Kidney (tissue), 13 donors: ENCODE measurements at regions not wholly inside any gene's neighbourhood (a gene's known extent, or its start where the extent isn't known, plus 50 kb on each side); places are given as distances from the start of the nearest gene placed in this dataset.

ENCODE experiments used
- DNase-seq, 5 donors: peaks; one replicate each; pipeline ENCODE4 v3.0.0-alpha.2; 2013 to 2020
- FAIRE-seq: peaks from 2 replicates; lab custom pipeline; 2012; peaks lifted over from hg19 to GRCh38; lab: Jason Lieb, UNC
- H3K27ac ChIP-seq, 2 donors: one replicate each; pipeline ENCODE4 v1.7.0; 2013; ENCODE audit warnings: low read depth in 2 of 2, low read length in 2 of 2, inconsistent platforms in 1 of 2
- H3K27me3 ChIP-seq: one replicate; pipeline ENCODE4 v1.7.1; 2013; ENCODE audit warnings: low read length, inconsistent platforms; ENCODE audit not compliant: control insufficient read depth, insufficient read depth
- H3K36me3 ChIP-seq, 3 donors: one replicate each; pipeline versions ENCODE4 v1.7.0 to v1.7.1; 2013; ENCODE audit warnings: low read length in 3 of 3, control low read depth in 1 of 3, inconsistent platforms in 1 of 3; ENCODE audit not compliant: insufficient read depth in 3 of 3, control insufficient read depth in 2 of 3
- H3K4me1 ChIP-seq, 3 donors: one replicate each; pipeline versions ENCODE4 v1.7.0 to v1.7.1; 2013; ENCODE audit warnings: low read length in 3 of 3, inconsistent platforms in 1 of 3, low read depth in 1 of 3; ENCODE audit not compliant: control insufficient read depth in 2 of 3, insufficient read depth in 2 of 3
- H3K4me3 ChIP-seq, 3 donors: one replicate each; pipeline versions ENCODE4 v1.7.0 to v1.8.1; 2013; ENCODE audit warnings: low read length in 3 of 3, control low read depth in 1 of 3, inconsistent platforms in 1 of 3
- H3K9ac ChIP-seq, 3 donors: one replicate each; pipeline versions ENCODE4 v1.7.0 to v1.7.1; 2013; ENCODE audit warnings: low read length in 3 of 3, control low read depth in 1 of 3, inconsistent platforms in 1 of 3
- H3K9me3 ChIP-seq, 3 donors: one replicate each; pipeline versions ENCODE4 v1.7.0 to v1.7.1; 2013; ENCODE audit warnings: low read length in 3 of 3, control low read depth in 1 of 3, inconsistent platforms in 1 of 3; ENCODE audit not compliant: control insufficient read depth in 2 of 3, insufficient read depth in 1 of 3
- intact Hi-C: fragments of 100-400 bp; cut with DNase I; formaldehyde crosslinking; loops from one replicate; pipeline ENCODE4 v1.11.1; 2022
- TF ChIP-seq, protein P1 (sequence below): IDR thresholded peaks from 3 replicates; pipeline ENCODE4 v1.5.1; 2012; ENCODE audit warnings: mild to moderate bottlenecking, moderate library complexity, borderline replicate concordance; ENCODE audit not compliant: insufficient read depth; ENCODE audit errors: extremely low read depth
- donor health status: control.
- donor health status: control.
- donor health status: control.
- donor health status: control.
- donor health status: control.
- donor health status: DM: yes; HTN: yes; CAD: no.
- donor health status: Normal renal cell carcinoma (clear cell type).

DNA sequence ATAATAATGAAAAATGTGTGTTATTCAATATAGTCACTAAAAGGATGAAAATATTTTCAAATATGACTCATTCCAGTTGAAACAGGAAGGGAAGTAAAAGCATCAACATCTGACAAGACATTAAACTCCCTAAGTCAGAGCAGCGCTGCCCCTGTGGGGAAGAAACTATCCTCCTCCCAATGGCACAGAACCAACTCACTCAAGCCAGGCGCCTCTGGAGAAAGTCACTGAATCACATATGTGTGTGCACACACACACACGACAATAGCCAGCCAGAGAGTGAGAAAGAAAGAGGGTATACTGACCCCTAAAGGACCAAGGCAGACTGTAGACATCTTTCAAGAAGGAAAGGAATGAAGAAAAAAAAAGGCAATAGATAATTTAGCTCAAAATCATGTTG, 126.9 kb downstream of the SETD4 start:
- H3K4me3 ChIP-seq, result no peak overlapping the region
- H3K4me1 ChIP-seq, result no peaks in the 10 kb centered on the region
- H3K9me3 ChIP-seq, result no peaks in the 10 kb centered on the region
- no peak overlapping the region for H3K9ac ChIP-seq
- no peaks in the 10 kb centered on the region for H3K27me3 ChIP-seq
- H3K27ac ChIP-seq, result no peak overlapping the region
- DNase-seq (peak in 3 of 5 donors; percentile 18 to 84 (median 55)), FAIRE-seq (peak; percentile 23)
- TF ChIP-seq, protein P1, sequence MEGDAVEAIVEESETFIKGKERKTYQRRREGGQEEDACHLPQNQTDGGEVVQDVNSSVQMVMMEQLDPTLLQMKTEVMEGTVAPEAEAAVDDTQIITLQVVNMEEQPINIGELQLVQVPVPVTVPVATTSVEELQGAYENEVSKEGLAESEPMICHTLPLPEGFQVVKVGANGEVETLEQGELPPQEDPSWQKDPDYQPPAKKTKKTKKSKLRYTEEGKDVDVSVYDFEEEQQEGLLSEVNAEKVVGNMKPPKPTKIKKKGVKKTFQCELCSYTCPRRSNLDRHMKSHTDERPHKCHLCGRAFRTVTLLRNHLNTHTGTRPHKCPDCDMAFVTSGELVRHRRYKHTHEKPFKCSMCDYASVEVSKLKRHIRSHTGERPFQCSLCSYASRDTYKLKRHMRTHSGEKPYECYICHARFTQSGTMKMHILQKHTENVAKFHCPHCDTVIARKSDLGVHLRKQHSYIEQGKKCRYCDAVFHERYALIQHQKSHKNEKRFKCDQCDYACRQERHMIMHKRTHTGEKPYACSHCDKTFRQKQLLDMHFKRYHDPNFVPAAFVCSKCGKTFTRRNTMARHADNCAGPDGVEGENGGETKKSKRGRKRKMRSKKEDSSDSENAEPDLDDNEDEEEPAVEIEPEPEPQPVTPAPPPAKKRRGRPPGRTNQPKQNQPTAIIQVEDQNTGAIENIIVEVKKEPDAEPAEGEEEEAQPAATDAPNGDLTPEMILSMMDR, result no peak
- intact Hi-C loops, result no loop called here
- H3K36me3 ChIP-seq, result no peaks in the 10 kb centered on the region

DNA sequence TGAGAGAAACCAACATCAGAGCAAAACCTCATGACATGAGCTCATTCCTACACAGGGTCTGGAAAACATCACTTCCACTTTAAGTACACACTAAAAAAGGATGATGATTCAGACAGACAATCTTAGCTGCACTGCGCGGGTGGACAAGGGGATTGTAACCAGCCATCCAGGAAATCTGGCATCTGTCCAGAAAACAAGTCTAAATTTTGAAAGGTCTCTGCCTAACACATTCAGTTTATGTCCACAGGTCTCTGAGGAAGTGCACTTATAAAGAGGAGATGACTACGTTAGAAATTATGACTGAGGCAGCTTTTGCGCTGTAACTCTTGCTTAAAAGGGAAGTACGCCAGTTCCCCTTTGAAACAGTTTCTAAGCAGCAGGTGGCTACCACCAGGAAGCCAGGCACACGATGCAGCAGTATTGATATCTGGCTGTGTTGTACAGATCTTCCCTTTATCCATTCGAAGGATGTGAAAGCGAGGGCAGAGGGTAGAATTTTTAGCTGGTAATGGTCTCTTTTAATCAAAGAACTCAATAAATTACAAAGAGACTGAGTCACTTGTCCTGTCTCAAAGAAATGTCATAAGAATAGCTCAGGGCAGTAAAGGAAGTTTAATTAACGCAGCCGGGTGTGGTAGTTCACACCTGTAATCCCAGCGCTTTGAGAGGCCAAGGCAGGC, 128.0 kb downstream of the SETD4 start:
- no peak overlapping the region for H3K9ac ChIP-seq

DNA sequence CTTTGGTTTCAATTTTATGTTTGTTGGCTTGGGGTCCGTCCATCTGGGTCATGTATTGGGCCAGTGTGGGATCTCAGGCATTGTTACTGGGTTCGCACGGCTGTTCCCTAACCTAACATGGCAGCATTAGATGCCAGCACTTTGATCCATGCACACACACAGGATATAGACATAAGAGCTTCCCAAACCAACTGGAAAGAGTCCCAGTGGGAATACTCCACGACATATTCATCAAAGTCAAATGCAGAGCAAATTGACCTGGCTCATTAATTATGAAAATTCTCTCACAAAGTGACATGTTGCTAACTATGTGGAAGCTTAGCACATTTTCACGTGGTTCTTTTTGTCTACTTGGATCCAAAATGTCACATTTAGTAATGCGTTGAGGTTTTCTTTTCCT, 130.4 kb downstream of the SETD4 start:
- no peaks in the 10 kb centered on the region for H3K9me3 ChIP-seq
- H3K27me3 ChIP-seq, result no peaks in the 10 kb centered on the region
- no peaks in the 10 kb centered on the region for H3K36me3 ChIP-seq
- no peak overlapping the region for H3K27ac ChIP-seq
- TF ChIP-seq, protein P1, result no peak
- no peak for FAIRE-seq
- no peaks in the 10 kb centered on the region for H3K4me1 ChIP-seq
- H3K9ac ChIP-seq, result no peak overlapping the region
- DNase-seq, result no peak
- no peak overlapping the region for H3K4me3 ChIP-seq
- intact Hi-C loops, result no loop called here

More for the DNA sequence above, 128.0 kb downstream of the SETD4 start:
- Histone ChIP-seq H3K27ac (no peak overlapping the region), H3K9me3 (no peaks in the 10 kb centered on the region), H3K4me1 (no peaks in the 10 kb centered on the region), H3K27me3 (no peaks in the 10 kb centered on the region), H3K36me3 (no peaks in the 10 kb centered on the region), H3K4me3 (no peak overlapping the region)
- intact Hi-C loops, result no loop called here
- FAIRE-seq (no peak), DNase-seq (peak in 2 of 5 donors; percentile 30 to 69)
- TF ChIP-seq, protein P1, result no peak
